Activated CD8-positive, alpha-beta memory T cell treated with anti-CD3 and anti-CD28 coated beads for 1 hour (primary cell): ENCODE measurements at regions not wholly inside any gene's neighbourhood (a gene's known extent, or its start where the extent isn't known, plus 50 kb on each side); places are given as distances from the start of the nearest gene placed in this dataset.

ENCODE experiments used
- DNase-seq, 2 donors: peaks; one replicate each; pipeline ENCODE4 v3.0.0-alpha.2; 2020; ENCODE audit warnings: low read depth in 1 of 2; ENCODE audit errors: extremely low read depth in 1 of 2

DNA sequence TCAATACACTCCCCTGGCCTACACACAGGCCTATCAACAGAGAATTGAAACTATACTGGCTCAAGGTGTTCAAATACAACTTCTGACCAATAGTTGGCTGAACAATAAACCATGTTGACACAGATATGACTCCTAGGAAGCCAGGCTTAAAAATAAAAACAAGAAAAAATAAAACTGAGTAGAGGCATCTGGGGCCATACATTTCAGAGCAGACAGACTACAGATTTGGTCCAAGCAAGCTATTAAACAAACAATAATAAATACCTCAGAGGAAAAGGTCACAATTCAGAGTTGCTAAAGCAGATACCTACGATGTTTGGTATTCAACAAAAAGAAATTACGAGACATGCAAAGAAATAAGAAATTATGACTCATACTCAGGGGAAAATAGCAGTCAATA lies 132.8 kb upstream of the ACVR2A start:
- DNase-seq: no peak

DNA sequence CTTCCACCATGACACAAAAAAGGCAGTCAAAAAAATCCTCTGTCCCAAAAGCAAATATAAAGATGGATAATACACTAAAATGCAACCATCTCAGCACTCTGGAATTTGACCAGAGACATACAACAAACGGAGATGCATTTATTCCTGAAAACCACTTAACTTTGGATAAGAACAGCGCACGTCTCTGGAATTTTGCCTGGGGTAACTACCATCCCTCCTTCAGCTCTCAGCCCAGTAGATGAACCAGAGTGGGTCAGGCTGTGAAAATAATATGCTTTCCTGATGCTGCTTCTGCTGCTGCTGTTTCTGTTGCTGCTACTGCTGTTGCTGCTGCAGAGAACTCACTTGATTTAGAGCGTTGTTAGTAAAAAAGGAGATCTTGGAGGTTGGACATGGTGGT lies 133.8 kb upstream of the ACVR2A start:
- no peak for DNase-seq

DNA sequence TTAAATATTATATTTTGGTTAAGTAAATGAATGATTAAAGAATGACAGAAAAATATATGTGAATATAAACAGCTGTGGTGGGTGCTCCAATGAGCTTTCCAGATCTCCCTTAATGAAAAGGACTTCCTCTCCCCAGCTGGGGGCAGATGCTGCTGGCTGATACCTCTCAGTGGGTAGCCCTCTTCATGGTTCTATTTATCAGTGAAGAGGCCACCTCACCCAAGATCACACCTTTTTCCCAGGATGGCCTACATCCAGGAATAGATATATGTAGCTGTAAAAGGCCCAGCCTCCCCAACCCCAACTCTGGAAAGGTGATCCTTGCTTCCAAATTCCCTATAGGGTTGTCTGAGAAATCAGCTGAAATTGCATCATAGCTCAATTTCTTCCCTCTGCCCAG lies 135.2 kb upstream of the ACVR2A start:
- DNase-seq: no peak

DNA sequence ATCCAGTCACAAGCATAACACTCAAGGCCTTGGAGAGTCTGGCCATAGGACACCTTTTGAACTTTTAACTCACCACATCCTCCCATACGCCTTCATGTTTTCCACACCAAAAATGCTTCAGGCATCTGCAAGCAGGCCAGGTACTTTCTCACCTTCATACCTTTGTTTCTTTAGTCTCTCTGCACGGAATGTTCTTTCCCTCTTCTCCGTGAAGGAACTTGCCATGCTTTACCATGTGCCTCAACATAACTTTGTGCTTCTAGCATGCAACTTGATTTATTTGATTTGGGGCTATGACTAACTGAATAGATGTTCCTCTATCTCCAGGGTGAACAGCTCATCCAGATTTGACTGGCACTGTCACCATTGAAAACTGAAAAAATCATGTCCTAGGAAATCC lies 141.7 kb upstream of the ACVR2A start:
- no peak for DNase-seq

DNA sequence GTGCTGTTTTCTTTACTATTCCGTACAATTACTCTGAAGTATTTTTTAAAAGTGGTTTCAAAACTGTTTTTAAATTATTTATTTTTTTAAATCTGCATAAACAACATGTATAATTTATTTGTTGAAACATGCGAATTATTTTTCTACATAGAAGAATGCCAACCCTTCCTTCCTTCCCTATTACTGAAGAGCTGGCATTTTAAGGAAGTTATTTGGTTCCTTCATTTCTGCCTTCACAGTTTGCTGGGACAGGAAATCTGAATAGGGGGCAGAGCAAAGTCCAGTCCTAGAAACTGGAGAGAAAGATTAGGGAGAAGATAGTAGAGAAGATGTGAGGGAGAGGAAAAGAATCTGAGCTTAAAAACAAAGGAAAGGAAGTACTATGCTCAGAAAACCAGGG lies 146.7 kb upstream of the ACVR2A start:
- DNase-seq: no peak

DNA sequence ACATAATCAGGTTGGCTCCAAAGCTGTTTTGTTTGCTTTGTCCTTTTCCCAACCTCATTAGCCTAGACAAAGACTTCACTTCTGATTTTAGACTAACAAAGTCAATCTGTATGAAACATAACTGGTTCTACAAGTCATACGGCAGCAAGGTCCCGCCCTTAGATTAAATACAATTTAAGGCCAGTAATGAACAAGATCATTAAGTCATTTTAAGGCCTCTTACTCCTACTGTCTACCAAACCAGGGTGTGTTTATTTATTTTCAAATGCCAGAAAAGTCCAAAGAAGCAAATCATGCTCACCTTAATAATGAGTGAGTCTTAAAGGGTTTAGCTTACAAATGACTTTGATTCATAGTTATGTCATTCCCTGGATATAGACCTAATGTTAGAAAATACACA lies 148.4 kb upstream of the ACVR2A start:
- DNase-seq: no peak

DNA sequence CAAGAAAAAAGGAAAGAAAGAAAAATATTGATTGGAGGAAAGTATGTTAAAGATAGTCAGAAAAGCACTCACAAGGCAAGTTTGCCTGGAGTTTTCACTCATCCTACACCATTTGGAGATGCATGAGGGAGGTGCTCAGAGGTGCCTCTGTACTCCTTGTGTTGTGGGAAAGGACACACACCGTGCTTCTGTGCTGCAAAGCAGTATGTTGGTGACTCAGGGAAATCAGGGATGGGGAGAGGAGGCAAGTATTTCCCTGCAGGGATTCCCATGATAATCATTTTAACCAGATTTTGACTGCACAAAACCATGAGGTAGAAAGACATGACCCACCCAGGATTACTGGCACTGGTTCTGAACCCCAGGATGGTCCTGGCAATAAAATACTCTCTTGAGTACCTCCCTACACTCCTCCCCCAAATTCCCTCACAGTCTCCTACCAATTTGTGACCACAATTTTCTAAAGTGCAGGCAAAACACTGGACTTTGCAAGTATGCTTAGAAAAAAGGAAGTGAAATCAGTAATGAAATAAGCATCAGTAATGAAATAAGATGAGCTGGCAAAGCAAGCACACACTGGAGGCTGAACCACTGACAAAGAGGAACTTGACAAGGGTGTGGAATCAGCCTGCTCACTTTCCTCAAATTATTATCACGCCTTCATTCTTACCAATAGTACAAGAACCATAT lies 155.5 kb upstream of the ACVR2A start:
- no peak for DNase-seq

DNA sequence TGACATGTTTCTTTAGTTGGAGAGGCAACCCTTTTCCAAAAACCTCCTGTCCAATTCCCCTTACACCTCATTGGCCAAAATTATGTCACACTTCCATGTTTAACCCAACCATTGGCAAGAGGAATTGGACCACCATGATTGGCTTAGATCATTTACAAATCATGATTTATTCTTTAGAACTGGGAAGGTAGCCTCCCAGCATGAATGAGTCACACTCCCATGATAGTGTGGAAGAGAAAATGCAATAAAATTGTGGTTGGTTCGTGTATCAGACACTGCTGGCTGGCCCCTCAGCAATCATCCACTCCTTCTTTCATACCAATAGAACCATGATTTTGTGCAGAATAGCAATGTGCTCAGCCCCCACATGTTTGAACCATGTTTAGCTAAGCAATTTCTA lies 156.6 kb upstream of the ACVR2A start:
- no peak for DNase-seq

DNA sequence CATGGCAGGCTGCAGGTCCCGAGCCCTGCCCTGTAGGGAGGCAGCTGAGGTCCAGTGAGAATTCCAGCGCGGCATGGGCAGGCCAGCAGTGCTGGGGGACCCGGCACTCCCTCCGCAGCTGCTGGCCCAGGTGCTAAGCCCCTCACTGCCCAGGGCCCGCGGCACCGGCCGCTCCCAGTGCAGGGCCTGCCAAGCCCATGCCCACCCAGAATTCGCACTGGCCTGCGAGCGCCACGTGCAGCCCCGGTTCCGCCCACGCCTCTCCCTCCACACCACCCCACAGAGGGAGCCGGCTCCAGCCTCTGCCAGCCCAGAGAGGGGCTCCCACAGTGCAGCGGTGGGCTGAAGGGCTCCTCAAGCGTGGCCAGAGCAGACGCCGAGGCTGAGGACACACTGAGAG lies 158.5 kb upstream of the ACVR2A start:
- no peak for DNase-seq

DNA sequence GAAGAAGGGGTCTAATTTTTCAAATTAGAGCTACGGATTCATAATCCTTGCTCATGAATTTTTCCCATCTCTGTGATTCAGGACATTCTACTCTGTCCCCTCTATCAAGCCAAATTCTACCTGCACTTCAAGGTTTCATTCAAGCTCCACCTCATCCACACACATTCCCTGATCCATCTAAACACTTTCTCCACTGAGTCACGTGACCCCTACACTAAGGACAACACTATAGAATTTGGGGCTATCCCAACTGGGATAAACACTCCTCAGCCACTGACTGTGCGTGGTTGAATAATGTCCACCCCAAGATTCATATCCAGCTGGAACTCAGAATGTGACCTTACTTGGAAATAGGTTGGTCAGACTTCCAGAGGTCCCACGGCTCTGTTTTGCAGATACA lies 159.9 kb upstream of the ACVR2A start:
- DNase-seq: no peak

DNA sequence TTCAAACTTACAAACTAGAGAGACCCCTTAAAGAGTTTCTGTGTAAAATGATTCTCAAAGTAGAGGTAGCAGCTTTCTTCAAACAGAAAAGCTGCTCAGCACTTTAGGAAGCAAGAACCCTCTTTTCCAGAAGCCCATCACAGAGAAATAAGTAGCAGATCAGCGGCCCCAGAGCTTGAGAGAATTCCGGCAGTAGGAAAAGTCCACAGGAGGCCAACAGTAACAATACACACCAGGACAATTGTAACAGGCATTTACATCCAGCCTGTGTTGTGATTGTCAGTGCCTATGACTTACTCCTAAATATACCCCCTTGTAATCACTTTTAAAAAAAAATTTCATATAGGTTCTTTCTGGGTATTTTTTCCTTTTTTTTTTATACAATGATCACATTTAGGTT lies 161.4 kb upstream of the ACVR2A start:
- DNase-seq: no peak

DNA sequence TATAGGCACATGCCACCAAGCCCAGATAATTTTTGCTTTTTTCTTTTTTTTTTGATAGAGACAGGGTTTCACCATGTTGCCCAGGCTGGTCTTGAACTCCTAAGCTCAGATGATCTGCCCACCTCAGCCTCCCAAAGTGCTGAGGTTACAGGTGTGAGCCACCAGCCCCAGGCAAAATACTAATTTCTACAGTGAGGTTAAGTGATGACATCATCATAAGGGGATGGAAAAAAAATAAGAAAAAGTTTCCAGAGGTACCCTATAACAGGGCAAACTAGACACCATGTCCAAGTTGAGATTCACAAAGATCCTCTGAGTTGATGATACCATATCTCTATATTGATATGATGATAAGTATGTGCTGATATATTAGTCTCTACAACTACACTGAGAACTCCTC lies 163.7 kb upstream of the ACVR2A start:
- no peak for DNase-seq

DNA sequence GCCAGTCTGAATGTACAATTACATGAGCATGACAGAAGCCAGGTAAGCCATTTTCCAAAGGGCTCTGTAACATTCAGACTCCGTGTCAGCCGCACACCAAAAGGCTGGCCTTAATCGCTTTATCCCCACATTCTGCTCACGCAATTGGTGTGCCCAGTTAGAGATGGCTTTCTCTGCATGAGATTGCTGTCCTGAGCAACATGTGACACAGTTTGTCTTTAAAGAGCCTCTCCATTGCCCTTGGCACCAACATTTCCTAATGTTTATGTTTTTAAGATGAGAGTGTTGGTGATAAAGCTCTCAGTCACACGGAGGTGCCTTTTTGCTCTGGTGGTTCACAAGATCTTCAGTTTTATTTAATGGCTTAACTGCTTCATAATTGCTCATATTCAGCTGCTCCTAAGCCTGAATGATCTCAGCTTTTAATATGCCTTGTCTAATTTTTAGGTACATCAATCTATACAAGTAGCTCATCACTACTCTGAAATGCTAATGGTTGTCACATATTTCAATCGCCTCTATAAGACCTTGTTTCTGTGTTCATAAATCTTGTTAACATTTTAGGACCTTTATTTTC lies 164.8 kb upstream of the ACVR2A start:
- no peak for DNase-seq

DNA sequence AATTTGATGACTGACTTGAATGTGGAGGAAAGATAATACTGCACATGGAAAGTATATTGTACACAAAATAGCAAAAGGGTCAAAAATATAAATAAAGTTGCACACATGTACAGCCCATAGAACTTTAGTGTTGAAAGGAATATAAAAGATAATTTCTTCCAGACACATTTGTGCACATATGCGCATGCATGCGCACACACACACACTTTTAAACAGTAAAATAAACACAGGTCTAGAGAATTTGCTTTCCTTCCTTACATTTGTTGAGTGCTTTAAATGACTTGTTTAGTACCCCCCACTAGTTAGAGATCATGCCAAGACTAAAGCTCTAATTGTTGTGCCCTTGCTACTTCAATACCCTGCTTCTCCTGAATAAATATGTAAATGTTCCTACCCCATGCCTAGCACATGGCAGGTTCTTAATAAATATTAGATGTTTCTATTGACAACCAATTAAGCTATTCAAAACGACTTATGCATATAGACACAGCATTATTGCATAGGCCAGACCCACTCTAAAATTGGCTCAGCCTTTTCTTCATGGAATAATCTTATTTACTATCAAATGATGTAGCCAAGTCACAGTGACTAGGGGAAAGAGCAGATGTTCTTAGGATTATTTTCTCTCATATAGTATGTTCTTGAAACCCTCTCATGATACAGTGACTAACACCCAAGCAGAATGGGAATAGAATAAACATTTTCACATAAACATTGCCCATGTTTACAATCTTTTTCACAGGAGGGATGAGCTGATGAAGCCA lies 165.5 kb upstream of the ACVR2A start:
- DNase-seq: no peak

DNA sequence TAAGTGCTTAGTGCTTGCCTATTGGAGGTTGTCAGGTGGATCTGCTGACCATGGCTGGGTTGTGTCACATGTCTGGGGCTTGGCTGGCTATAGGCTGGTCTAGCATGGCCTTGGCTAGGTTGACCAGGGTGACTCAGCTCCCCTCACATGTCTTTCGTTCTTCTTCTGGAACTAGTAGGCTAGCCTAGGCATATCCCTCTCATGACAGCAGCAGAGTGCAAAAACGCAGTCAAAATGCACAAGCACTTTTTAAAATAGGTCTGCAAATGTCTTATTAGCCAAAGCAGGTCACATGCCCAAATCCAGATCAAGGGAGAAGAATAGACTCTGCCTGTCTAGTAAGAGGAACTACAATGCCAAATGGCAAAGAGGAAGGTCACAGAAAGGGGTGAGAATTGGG lies 179.7 kb upstream of the ACVR2A start:
- DNase-seq: no peak

DNA sequence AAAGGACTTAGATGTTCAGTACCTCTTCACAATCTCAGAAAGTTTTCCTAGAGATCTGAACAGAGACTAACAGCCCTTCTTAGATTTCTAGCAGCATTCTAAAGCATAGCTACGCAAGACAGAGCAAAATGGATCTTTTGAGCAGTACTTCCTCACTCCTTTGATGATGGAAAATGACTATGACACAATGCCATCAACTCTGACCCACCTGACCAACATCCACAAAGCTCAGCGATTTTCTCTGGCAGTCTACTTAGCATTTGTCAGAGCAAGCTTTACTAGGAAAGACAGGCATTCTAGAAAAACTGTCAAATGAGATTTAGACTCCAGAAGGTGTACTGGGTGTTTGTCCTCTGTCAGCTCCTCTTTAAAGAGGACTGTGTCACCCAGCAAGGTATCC lies 180.9 kb upstream of the ACVR2A start:
- no peak for DNase-seq

DNA sequence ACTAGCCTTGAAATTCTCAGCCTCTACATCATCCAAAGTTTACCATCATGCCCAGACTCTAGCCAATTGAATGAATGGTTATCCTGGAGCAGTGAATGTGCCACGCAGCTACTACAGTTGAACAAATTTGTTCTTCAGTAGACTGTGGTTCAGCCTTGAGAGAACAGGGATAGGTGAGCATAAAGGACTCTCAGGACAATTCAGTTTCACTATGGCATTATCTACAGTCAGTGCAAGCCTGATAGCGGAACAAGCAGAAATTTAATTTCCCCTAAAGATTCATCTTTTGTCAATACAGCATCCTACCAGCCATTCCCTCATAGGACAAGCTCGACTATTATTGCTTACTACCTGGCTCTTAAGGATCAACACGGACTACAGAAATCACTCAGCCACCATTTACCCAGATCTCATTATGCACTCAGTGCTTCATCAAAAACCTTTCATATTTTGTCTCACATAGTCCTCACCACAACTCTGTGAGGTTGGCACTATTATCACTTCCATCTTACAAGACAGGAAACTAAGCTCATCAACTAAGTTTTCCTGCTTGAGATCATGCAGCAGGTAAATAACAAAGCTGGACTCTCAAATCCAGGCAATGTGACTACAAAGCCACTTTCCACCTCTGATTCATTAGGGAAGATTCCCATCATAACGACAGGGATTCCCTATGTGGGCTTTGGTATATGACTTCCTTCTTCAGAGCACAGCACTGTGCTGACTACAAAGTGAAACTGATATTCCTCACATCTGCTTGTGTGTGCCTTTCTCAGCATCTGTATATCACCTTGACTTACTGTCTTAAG lies 181.5 kb upstream of the ACVR2A start:
- DNase-seq: no peak

DNA sequence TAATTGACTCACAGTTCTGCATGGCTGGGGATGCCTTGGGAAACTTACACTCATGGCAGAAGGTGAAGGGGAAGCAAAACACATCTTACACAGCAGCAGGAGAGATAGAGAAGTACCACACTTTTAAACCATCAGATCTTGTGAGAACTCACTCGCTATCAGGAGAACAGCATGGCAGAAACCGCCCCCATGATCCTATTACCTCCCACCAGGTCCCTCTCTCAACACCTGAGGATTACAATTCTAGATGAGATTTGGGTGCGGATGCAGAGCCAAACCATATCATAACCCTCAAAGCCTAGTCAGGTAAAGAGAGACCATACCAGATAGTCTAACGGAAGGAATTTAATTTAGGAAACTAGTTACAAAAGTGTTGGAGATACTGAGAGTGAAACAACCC lies 182.6 kb upstream of the ACVR2A start:
- DNase-seq: no peak

DNA sequence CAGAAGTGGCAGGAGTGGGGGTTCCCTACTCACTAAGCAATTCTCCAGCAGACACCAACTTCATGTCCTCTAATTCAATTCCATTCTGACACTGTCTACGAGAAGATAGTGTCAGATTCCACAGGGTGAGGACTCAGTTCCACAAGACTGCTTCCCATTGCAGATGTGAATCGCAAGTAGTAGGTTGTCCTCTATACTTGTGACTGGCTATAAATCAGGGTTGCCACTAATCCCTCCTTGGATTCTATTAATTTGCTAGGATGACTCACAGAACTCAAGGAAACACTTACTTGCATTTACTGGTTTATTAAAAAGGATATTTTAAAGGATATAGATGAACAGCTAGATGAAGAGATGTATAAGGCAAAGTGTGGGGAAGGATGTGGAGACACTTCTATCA lies 184.1 kb upstream of the ACVR2A start:
- DNase-seq: no peak

DNA sequence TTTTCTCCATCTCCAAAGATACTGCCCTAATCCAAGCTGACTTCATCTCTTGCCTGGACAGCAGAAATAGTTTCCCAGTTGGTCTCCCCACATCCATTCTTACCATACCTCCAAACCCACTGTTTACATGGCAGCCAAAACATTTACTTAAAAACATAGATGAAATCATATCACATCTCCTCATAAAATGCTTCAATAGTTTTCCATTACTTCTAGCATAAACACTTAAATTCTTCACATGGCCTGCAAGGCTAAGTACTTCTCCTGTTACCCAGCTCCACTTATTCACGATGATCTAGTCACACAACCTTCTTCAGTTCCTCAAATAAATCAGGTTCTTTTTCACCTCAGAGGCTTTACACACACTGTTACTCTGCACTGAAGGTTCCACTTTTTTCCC lies 185.8 kb upstream of the ACVR2A start:
- no peak for DNase-seq

DNA sequence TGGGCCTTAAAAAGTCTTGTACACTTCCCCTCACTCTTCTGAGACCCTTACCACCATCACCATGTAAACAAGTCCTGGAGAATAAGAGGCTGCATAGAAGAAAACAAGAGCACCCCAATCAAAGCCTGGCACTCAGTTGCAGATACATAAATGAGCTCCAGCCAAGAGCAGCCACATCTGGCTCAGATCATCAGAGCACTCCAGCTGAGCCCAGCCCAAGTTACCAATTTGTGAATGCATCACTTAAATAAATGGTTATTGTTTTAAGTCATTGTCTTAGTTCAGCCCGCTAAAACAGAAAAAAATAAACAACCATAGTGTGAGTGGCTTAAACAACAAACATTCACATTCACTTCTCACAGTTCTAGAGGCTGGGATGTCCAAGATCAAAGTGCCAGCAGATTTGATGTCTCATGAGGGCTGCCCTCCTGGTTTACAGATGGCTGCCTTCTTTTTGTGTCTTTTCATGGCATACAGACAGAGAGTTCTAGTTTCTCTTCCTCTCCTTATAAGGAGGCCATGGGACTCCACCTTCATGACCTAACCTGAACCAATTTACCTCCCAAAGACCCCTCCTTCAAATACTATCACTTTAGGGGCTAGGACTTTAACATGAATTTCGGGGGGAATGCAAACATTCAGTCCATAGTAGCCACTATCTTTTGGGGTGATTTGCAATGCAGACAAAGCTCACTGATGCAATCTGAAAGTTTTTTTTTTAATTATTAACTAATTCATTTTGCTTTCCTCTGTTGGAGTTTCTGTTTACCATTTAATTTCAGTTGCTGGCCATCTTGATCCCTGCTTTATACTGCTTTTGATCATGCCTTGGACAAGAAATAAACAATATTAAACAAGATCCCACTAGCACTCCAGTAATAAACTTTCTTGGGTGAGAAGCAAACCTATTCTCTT lies 187.5 kb upstream of the ACVR2A start:
- DNase-seq: no peak
